NCI-H748 (cell line): ENCODE measurements at regions not wholly inside any gene's neighbourhood (a gene's known extent, or its start where the extent isn't known, plus 50 kb on each side); places are given as distances from the start of the nearest gene placed in this dataset.
A peak's percentile ranks its signal among the peaks of the same experiment; 100 is the strongest.
"Not testable (repeated sequence)": the region's sequence is repeated elsewhere in the genome, so short reads cannot be mapped to it uniquely, and the experiment has no call there.

Experiments used
- DNase-seq: peaks from one replicate; lab custom pipeline; 2025; ENCODE audit not compliant: unreplicated experiment; lab: John Stamatoyannopoulos, UW

GRCh38 chr5:99089822-99090549 lies 161.2 kb upstream of the CHD1 start:
- DNase-seq: no peak

- no peak for DNase-seq
Observed at GRCh38 chr5:99088309-99088708, 159.5 kb upstream of the CHD1 start.

GRCh38 chr5:99083197-99083596 lies 154.4 kb upstream of the CHD1 start:
- DNase-seq: no peak

- no peak for DNase-seq
Observed at GRCh38 chr5:99081711-99082110, 152.9 kb upstream of the CHD1 start.

- no peak for DNase-seq
Observed at GRCh38 chr5:99076723-99077640, 148.2 kb upstream of the CHD1 start.

GRCh38 chr5:99072846-99073245 lies 144.0 kb upstream of the CHD1 start:
- no peak for DNase-seq

GRCh38 chr5:99070822-99071221 lies 142.0 kb upstream of the CHD1 start:
- DNase-seq: no peak

- DNase-seq: no peak
Observed at GRCh38 chr5:99070362-99070761, 141.6 kb upstream of the CHD1 start.

GRCh38 chr5:99068944-99069650 lies 140.3 kb upstream of the CHD1 start:
- DNase-seq: no peak

- no peak for DNase-seq
Observed at GRCh38 chr5:99063737-99064136, 134.9 kb upstream of the CHD1 start.

GRCh38 chr5:99061711-99062110 lies 132.9 kb upstream of the CHD1 start:
- no peak for DNase-seq

GRCh38 chr5:99061299-99061698 lies 132.5 kb upstream of the CHD1 start:
- DNase-seq: no peak

- peak; percentile 73 for DNase-seq
Observed at GRCh38 chr5:99060306-99061261, 131.8 kb upstream of the CHD1 start.

GRCh38 chr5:99059685-99060084 lies 130.9 kb upstream of the CHD1 start:
- no peak for DNase-seq

GRCh38 chr5:99058466-99058865 lies 129.7 kb upstream of the CHD1 start:
- no peak for DNase-seq

GRCh38 chr5:99054972-99055371 lies 126.2 kb upstream of the CHD1 start:
- DNase-seq: no peak

- no peak for DNase-seq
Observed at GRCh38 chr5:99045871-99046270, 117.1 kb upstream of the CHD1 start.

GRCh38 chr5:99043257-99043656 lies 114.5 kb upstream of the CHD1 start:
- not testable (repeated sequence) for DNase-seq

- DNase-seq: peak; percentile 59
Observed at GRCh38 chr5:99037668-99038067, 108.9 kb upstream of the CHD1 start.

GRCh38 chr5:99035942-99036341 lies 107.1 kb upstream of the CHD1 start:
- no peak for DNase-seq
